HepG2 (cell line): ENCODE measurements at regions not wholly inside any gene's neighbourhood (a gene's known extent, or its start where the extent isn't known, plus 50 kb on each side); places are given as distances from the start of the nearest gene placed in this dataset.

Source experiments
- ATAC-seq: fragments of 200-7000 bp; cut with Tn5 transposase; 3 replicates; pipeline ENCODE4 v1.9.1; 2020; ENCODE audit warnings: mild to moderate bottlenecking, moderate library complexity
- BruUV-seq: library from RNA; stranded (reverse); fragments of 400-500 nt; replicated peaks from 2 replicates; lab custom pipeline; 2021; lab: Mats Ljungman, UMichigan
- CTCF ChIA-PET: fragments of 300-600 bp; formaldehyde crosslinking; extraction: SDS; loops from one replicate; lab custom pipeline; 2021; ENCODE audit warnings: low total read pairs, inconsistent platforms, low intra/inter-chr PET ratio; lab: Yijun Ruan, JAX
- POLR2A ChIA-PET: fragments of 350-600 bp; sonication (Branson Sonifier 250); formaldehyde crosslinking; loops from one replicate; lab custom pipeline; 2020; ENCODE audit warnings: antibody characterized with exemption, inconsistent platforms; lab: Yijun Ruan, JAX
- DNase-seq: peaks from one replicate; pipeline ENCODE4 v3.0.0-alpha.2; 2015; ENCODE audit warnings: low spot score
- FAIRE-seq: peaks from 3 replicates; lab custom pipeline; 2011; peaks lifted over from hg19 to GRCh38; lab: Jason Lieb, UNC
- H2AFZ ChIP-seq: one replicate; pipeline ENCODE4 v1.6.1; 2011; ENCODE audit warnings: low read length, inconsistent platforms
- H3K27ac ChIP-seq: fragments of 300-600 bp; 3 replicates; pipeline ENCODE4 v1.8.0; 2011; ENCODE audit warnings: mixed run types, mild to moderate bottlenecking, mixed read lengths, low read length, inconsistent platforms; ENCODE audit not compliant: insufficient read depth; ENCODE audit errors: extremely low read length
- H3K27me3 ChIP-seq, 2 experiments: fragments of 200-600 bp in 1 of 2; 2 replicates in 1 of 2; 3 replicates in 1 of 2; pipeline versions ENCODE4 v1.6.0 to v1.8.0; 2011; ENCODE audit warnings: low read length in 2 of 2, mild to moderate bottlenecking in 2 of 2, moderate library complexity in 2 of 2, inconsistent platforms in 1 of 2; ENCODE audit not compliant: insufficient read depth in 2 of 2, control insufficient read depth in 1 of 2
- H3K36me3 ChIP-seq, 2 experiments: fragments of 200-600 bp in 1 of 2; replicated peaks in 1 of 2; 2 replicates in 1 of 2; 3 replicates in 1 of 2; pipeline versions ENCODE4 v1.5.1 to v1.8.0; 2011; ENCODE audit warnings: low read length in 2 of 2, inconsistent platforms in 1 of 2; ENCODE audit not compliant: insufficient read depth in 2 of 2, control insufficient read depth in 1 of 2
- H3K4me1 ChIP-seq: 2 replicates; pipeline ENCODE4 v1.5.1; 2012; ENCODE audit warnings: low read length, inconsistent platforms; ENCODE audit not compliant: insufficient read depth
- H3K4me2 ChIP-seq: 2 replicates; pipeline ENCODE4 v1.6.0; 2011; ENCODE audit warnings: low read depth, low read length, inconsistent platforms
- H3K4me3 ChIP-seq, 3 experiments: fragments of 200-600 bp in 1 of 3; sonication (generic), shearing (Covaris generic) in 1 of 3; replicated peaks in 1 of 3; 2 replicates each; pipeline ENCODE4 v1.5.1; 2011 to 2016; ENCODE audit warnings: low read length in 3 of 3, inconsistent platforms in 2 of 3, low read depth in 2 of 3, mild to moderate bottlenecking in 2 of 3, control low read depth in 1 of 3, mixed read lengths in 1 of 3; ENCODE audit not compliant: insufficient read depth in 1 of 3
- H3K79me2 ChIP-seq: one replicate; pipeline ENCODE4 v1.6.1; 2011; ENCODE audit warnings: low read length, inconsistent platforms; ENCODE audit not compliant: insufficient read depth
- H3K9ac ChIP-seq: 2 replicates; pipeline ENCODE4 v1.6.0; 2011; ENCODE audit warnings: mild to moderate bottlenecking, low read depth, low read length, inconsistent platforms; ENCODE audit not compliant: insufficient read depth
- H3K9me3 ChIP-seq: 2 replicates; pipeline ENCODE4 v1.5.1; 2012; ENCODE audit warnings: mild to moderate bottlenecking, low read length
- H4K20me1 ChIP-seq: 2 replicates; pipeline ENCODE4 v1.6.0; 2011; ENCODE audit warnings: inconsistent platforms, mild to moderate bottlenecking, low read length, moderate library complexity; ENCODE audit not compliant: insufficient read depth
- DR1 ChIP-seq: sonication (generic); formaldehyde crosslinking; IDR thresholded peaks from 2 replicates; pipeline ENCODE4 v1.8.0; 2021; ENCODE audit warnings: mild to moderate bottlenecking, missing genetic modification reagents, inconsistent platforms
- HNRNPL ChIP-seq: fragments of 200-400 bp; formaldehyde crosslinking; IDR thresholded peaks from 2 replicates; pipeline ENCODE4 v1.6.1; 2017; ENCODE audit warnings: mild to moderate bottlenecking, low read depth, low read length
- IKZF1 ChIP-seq: fragments of 450-650 bp; IDR thresholded peaks from 2 replicates; pipeline ENCODE4 v1.7.1; 2016
- JUND ChIP-seq: sonication (generic); formaldehyde crosslinking; IDR thresholded peaks from 2 replicates; pipeline ENCODE4 v1.8.0; 2022; ENCODE audit warnings: mild to moderate bottlenecking, missing genetic modification reagents
- MXD4 ChIP-seq: IDR thresholded peaks from 2 replicates; pipeline ENCODE4 v1.6.1; 2016; ENCODE audit warnings: mild to moderate bottlenecking, missing biosample characterization, missing genetic modification reagents
- NFE2L1 ChIP-seq: sonication (generic); formaldehyde crosslinking; IDR thresholded peaks from 2 replicates; pipeline ENCODE4 v1.4.0; 2020; ENCODE audit warnings: missing genetic modification reagents, mild to moderate bottlenecking, borderline replicate concordance
- PCBP1 ChIP-seq: fragments of 200-400 bp; formaldehyde crosslinking; IDR thresholded peaks from 2 replicates; pipeline ENCODE4 v1.6.1; 2017; ENCODE audit warnings: mild to moderate bottlenecking, low read depth, low read length, borderline replicate concordance
- TBP ChIP-seq: sonication (generic); formaldehyde crosslinking; IDR thresholded peaks from 2 replicates; pipeline ENCODE4 v1.5.0; 2020; ENCODE audit warnings: missing genetic modification reagents
- WGBS: methylation state at CpG from one replicate; pipeline ENCODE4 v1.1.6; 2017; ENCODE audit warnings: low lambda C conversion rate; 5-methylcytosine and 5-hydroxymethylcytosine counted together
- in situ Hi-C: cut with HindIII; loops from 2 replicates; pipeline ENCODE4 v1.10.0; 2017; ENCODE audit warnings: low pct_unique_long_range_greater_than_20kb; ENCODE audit not compliant: extremely low pct_ligation_motif_present
- intact Hi-C: fragments of 100-400 bp; cut with micrococcal nuclease; formaldehyde crosslinking; loops from one replicate; pipeline ENCODE4 v1.10.0; 2022; ENCODE audit not compliant: unreplicated experiment
- TF ChIP-seq, protein P1 (sequence below): sonication (generic); formaldehyde crosslinking; IDR thresholded peaks from 2 replicates; pipeline ENCODE4 v1.4.0; 2020; ENCODE audit warnings: mild to moderate bottlenecking, missing genetic modification reagents

DNA sequence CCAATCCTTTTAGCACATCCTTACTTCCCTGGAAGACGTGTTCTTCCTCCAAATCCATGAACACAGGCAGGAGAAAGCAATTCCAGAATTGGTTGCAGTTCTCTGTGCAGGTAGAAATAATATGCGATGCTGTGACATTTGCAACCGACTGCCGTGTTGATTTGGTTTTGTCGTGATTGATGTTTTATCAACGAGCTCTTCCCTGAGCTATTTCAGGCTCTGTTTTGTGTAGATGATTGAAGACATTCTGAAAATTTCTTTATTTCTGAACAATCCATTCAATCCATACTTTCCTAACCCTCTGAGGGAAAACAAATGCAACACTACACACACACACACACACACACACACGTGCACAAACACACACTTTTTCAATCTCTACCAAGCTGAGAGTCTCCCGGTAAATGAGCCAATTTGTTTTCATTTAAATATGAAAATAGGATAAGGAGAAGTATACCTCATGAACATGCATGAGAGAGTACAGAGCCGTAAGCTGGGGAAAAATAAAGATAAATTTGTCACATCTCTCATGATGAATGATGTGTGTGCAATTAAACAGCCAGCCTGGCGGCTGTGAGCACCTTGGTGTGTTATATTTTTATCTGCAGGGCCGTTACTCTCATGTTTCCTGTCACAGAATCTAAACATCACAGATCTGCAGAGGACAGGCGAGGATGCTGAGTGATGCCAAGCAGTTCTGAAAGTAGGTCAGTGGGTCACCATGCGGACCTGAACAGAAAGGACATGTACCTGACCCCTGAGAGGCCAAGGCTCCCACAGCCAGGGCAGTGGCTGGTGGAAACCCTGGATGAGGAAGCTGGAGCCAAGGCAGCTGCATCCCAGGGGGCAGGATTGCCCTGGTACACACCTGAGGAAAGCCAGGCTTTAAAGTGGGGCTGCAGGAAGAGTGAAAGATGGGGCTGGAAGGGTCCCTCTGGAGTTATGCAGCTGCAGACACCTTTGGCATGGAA is 64.8 kb downstream of the PDCL3 start:
- BruUV-seq, result no TSS peak
- DNase-seq (no peak), FAIRE-seq (no peak), ATAC-seq (no peak)
- CTCF ChIA-PET, result no interaction called here
- WGBS, result 19% methylated on average over 13 of the region's 13 CpGs
- H4K20me1 ChIP-seq, result no peaks in the 10 kb centered on the region
- no peaks in the 10 kb centered on the region for H3K9me3 ChIP-seq
- TF ChIP-seq IKZF1 (no peak), PCBP1 (no peak), TBP (CRISPR knock-in tag) (no peak), HNRNPL (no peak), DR1 (CRISPR knock-in tag) (no peak), JUND (CRISPR knock-in tag) (no peak), NFE2L1 (CRISPR knock-in tag) (no peak), MXD4 (CRISPR knock-in tag) (no peak)
- TF ChIP-seq, protein P1, sequence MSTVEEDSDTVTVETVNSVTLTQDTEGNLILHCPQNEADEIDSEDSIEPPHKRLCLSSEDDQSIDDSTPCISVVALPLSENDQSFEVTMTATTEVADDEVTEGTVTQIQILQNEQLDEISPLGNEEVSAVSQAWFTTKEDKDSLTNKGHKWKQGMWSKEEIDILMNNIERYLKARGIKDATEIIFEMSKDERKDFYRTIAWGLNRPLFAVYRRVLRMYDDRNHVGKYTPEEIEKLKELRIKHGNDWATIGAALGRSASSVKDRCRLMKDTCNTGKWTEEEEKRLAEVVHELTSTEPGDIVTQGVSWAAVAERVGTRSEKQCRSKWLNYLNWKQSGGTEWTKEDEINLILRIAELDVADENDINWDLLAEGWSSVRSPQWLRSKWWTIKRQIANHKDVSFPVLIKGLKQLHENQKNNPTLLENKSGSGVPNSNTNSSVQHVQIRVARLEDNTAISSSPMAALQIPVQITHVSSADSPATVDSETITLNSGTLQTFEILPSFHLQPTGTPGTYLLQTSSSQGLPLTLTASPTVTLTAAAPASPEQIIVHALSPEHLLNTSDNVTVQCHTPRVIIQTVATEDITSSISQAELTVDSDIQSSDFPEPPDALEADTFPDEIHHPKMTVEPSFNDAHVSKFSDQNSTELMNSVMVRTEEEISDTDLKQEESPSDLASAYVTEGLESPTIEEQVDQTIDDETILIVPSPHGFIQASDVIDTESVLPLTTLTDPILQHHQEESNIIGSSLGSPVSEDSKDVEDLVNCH (CRISPR knock-in tag), result no peak
- intact Hi-C loops (no loop called here), in situ Hi-C loops (no loop called here)
- no peak overlapping the region for H3K27ac ChIP-seq
- peaks cover 6 to 74% of the 10 kb centered on the region in 2 experiments; a peak in 4 of 5 replicates for H3K27me3 ChIP-seq
- H3K9ac ChIP-seq, result no peak overlapping the region
- no peaks in the 10 kb centered on the region for H3K4me1 ChIP-seq
- no peak overlapping the region for H3K4me3 ChIP-seq
- no peaks in the 10 kb centered on the region for H3K36me3 ChIP-seq
- POLR2A ChIA-PET, result no interaction called here
- no peak overlapping the region for H2AFZ ChIP-seq
- H3K79me2 ChIP-seq, result no peaks in the 10 kb centered on the region
- no peak overlapping the region for H3K4me2 ChIP-seq
